AG09319 (cell line): ENCODE measurements at regions not wholly inside any gene's neighbourhood (a gene's known extent, or its start where the extent isn't known, plus 50 kb on each side); places are given as distances from the start of the nearest gene placed in this dataset.
"Not testable (repeated sequence)": the region's sequence is repeated elsewhere in the genome, so short reads cannot be mapped to it uniquely, and the experiment has no call there.

ENCODE experiments used
- DNase-seq: peaks from one replicate; pipeline ENCODE4 v3.0.0-alpha.2; 2010; ENCODE audit warnings: low read depth; ENCODE audit errors: extremely low read depth
- CTCF ChIP-seq: IDR thresholded peaks from 2 replicates; pipeline ENCODE4 v1.5.1; 2011; ENCODE audit warnings: low read depth, mild to moderate bottlenecking, inconsistent platforms, low read length, moderate library complexity

DNA sequence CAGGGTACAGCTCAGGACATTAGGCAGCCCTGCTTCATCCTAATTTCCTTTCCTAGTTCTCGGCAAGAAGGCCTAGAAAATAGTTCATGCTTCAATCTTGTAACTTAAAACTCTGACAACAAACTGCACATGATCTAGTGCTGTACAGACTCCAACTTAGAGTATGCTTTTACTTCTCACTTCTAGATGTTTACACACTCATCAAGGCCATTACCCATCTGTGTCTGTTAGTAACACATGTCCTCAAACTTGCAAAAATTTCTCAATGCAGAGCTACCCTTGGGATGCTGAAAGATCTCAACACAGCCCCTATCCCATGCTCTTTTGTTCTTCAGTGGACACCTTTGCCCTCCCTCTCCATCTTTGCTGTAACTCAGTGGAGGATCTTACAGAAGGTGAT, 252.0 kb downstream of the OSR1 start:
- TF ChIP-seq CTCF, result no peak
- DNase-seq, result no peak

DNA sequence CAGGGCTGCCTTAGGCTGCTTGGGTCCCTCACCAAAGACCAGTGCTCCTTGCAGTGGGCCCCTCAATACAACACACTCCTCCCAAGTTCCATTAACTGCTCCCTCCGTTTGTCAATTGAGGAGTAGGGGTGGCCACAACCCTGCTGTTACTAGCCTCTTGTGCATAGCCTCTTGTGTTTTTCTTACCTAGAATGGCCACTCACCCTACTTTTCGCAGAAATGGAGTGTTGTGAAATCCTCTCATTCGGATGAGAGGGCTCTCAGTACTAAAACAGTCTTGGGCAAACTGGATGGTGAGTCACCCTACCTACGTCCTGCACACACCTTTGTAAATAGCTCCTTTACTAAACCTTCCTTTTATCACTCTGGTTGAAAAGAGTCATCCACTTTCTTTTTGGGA, 253.9 kb downstream of the OSR1 start:
- DNase-seq, result no peak
- TF ChIP-seq CTCF, result no peak

GRCh38 chr2:19102696-19103423, 255.6 kb downstream of the OSR1 start:
- no peak for DNase-seq
- TF ChIP-seq CTCF, result no peak

- DNase-seq, result no peak
- no peak for TF ChIP-seq CTCF
These were observed 256.5 kb downstream of the OSR1 start for GRCh38 chr2:19101968-19102367.

DNA sequence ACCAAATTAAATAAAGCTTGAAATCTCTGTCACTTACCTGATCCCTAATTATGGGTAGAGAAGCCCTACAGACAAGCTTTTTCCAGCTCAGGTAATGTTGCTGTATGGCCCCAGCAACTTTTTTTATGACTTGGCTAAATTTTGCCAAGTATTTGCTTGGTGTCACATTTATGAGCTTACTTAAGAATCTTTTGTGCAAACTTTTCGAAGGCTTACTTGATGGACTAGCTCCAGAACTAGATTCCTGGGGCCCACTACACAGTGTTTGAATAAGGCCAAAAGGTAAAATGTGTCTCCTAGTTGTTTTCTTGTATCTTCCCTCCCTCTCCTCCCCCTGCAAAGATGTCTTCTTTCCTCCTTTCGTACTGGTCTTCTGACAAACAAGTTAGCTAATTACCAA, 257.9 kb downstream of the OSR1 start:
- DNase-seq, result no peak
- no peak for TF ChIP-seq CTCF

DNA sequence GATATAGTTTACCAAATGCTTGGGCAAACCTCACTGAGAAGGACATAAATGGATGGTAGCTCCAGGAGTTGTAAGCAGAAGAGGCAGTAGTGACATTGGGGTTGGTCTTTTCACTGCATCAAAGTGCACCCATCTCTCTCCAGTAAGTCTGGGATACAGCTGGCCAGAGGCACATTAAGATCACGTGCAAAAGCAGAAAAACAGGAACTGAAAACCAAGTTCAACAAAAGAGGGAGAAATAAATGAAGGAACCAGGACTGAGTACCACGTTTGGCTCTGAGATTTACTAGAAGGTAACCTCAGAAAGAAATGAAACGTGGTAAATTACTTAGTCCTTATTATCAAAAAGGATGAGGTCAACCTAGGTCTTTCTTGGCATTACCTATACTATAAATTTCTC, 259.2 kb downstream of the OSR1 start:
- no peak for TF ChIP-seq CTCF
- no peak for DNase-seq

- DNase-seq, result no peak
- no peak for TF ChIP-seq CTCF
These were observed 259.8 kb downstream of the OSR1 start for GRCh38 chr2:19098467-19099160.

DNA sequence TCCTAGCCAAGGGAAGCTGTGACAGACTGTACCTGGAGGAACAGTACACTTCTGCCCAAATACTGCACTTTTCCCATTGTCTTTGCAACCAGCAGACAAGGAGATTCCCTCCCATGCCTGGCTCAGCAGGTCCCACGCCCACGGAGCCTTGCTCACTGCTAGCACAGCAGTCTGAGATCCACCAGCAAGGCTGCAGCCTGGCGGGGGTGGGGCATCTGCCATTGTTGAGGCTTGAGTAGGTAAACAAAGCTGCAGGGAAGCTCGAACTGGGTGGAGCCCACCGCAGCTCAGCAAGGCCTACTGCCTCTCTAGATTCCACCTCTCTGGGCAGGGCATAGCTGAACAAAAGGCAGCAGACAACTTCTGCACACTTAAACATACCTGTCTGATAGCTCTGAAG, 268.9 kb downstream of the OSR1 start:
- not testable (repeated sequence) for DNase-seq
